HG03521 (cell line): ENCODE measurements at regions not wholly inside any gene's neighbourhood (a gene's known extent, or its start where the extent isn't known, plus 50 kb on each side); places are given as distances from the start of the nearest gene placed in this dataset.

ENCODE experiments used
- ATAC-seq: cut with Tn5 transposase; IDR thresholded peaks from one replicate; pipeline ENCODE4 v1.9.1; 2021; ENCODE audit warnings: mild to moderate bottlenecking, moderate library complexity; ENCODE audit not compliant: unreplicated experiment

- ATAC-seq, result no peak
Observed at GRCh38 chr4:83819582-83819981, 283.7 kb downstream of the GPAT3 start.

- no peak for ATAC-seq
Observed at GRCh38 chr4:83810428-83810827, 274.5 kb downstream of the GPAT3 start.

- ATAC-seq, result no peak
Observed at GRCh38 chr4:83809581-83809980, 273.7 kb downstream of the GPAT3 start.

- ATAC-seq, result no peak
Observed at GRCh38 chr4:83793481-83793880, 257.6 kb downstream of the GPAT3 start.

- no peak for ATAC-seq
Observed at GRCh38 chr4:83785891-83786290, 250.0 kb downstream of the GPAT3 start.

GRCh38 chr4:83783215-83783614 lies 247.3 kb downstream of the GPAT3 start:
- no peak for ATAC-seq

GRCh38 chr4:83782591-83782990 lies 246.7 kb downstream of the GPAT3 start:
- no peak for ATAC-seq

GRCh38 chr4:83781434-83781833 lies 245.5 kb downstream of the GPAT3 start:
- no peak for ATAC-seq

- no peak for ATAC-seq
Observed at GRCh38 chr4:83780053-83780733, 244.3 kb downstream of the GPAT3 start.

GRCh38 chr4:83779103-83780052 lies 243.5 kb downstream of the GPAT3 start:
- ATAC-seq, result no peak

- no peak for ATAC-seq
Observed at GRCh38 chr4:83772685-83773084, 236.8 kb downstream of the GPAT3 start.

- no peak for ATAC-seq
Observed at GRCh38 chr4:83771113-83771705, 235.3 kb downstream of the GPAT3 start.

GRCh38 chr4:83768146-83768545 lies 232.2 kb downstream of the GPAT3 start:
- no peak for ATAC-seq

- ATAC-seq, result no peak
Observed at GRCh38 chr4:83767067-83767466, 231.2 kb downstream of the GPAT3 start.

GRCh38 chr4:83759611-83760010 lies 223.7 kb downstream of the GPAT3 start:
- ATAC-seq, result no peak

GRCh38 chr4:83758285-83758684 lies 222.4 kb downstream of the GPAT3 start:
- ATAC-seq, result no peak

- ATAC-seq, result no peak
Observed at GRCh38 chr4:83757121-83757621, 221.3 kb downstream of the GPAT3 start.

GRCh38 chr4:83753260-83753659 lies 217.4 kb downstream of the GPAT3 start:
- no peak for ATAC-seq

- no peak for ATAC-seq
Observed at GRCh38 chr4:83751336-83751949, 215.5 kb downstream of the GPAT3 start.

GRCh38 chr4:83748711-83749110 lies 212.8 kb downstream of the GPAT3 start:
- ATAC-seq, result no peak

- ATAC-seq, result no peak
Observed at GRCh38 chr4:83738895-83739294, 203.0 kb downstream of the GPAT3 start.
